Vagina (tissue), 2 donors: ENCODE measurements at regions not wholly inside any gene's neighbourhood (a gene's known extent, or its start where the extent isn't known, plus 50 kb on each side); places are given as distances from the start of the nearest gene placed in this dataset.
A peak's percentile ranks its signal among the peaks of the same experiment; 100 is the strongest.

ENCODE experiments used
- DNase-seq, 2 donors: peaks; one replicate each; pipeline ENCODE4 v3.0.0-alpha.2; 2017; ENCODE audit errors: extremely low spot score in 2 of 2
- H3K27ac ChIP-seq: fragments of 200-600 bp; sonication (generic); one replicate; pipeline ENCODE4 v1.5.1; 2019
- H3K27me3 ChIP-seq: fragments of 200-600 bp; sonication (generic); one replicate; pipeline ENCODE4 v1.5.1; 2019
- H3K36me3 ChIP-seq, 2 donors: fragments of 200-600 bp; sonication (generic); one replicate each; pipeline ENCODE4 v1.5.1; 2017 to 2019
- H3K4me1 ChIP-seq: fragments of 200-600 bp; sonication (generic); one replicate; pipeline ENCODE4 v1.5.1; 2019
- H3K4me3 ChIP-seq, 2 donors: fragments of 200-600 bp; sonication (generic); 1 replicate in 1 of 2; 2 replicates in 1 of 2; pipeline ENCODE4 v1.5.1; 2016 to 2019
- H3K9me3 ChIP-seq: fragments of 200-600 bp; sonication (generic); one replicate; pipeline ENCODE4 v1.5.1; 2019
- POLR2A ChIP-seq, 2 donors: fragments of 450-650 bp; IDR thresholded peaks; one replicate each; pipeline ENCODE4 v1.6.1; 2017; ENCODE audit warnings: antibody characterized with exemption in 2 of 2, mild to moderate bottlenecking in 2 of 2, moderate library complexity in 2 of 2
- POLR2AphosphoS5 ChIP-seq, 2 donors: sonication (generic); formaldehyde crosslinking; IDR thresholded peaks; one replicate each; pipeline ENCODE4 v1.9.0; 2017; ENCODE audit warnings: antibody characterized with exemption in 2 of 2, mild to moderate bottlenecking in 2 of 2, low read depth in 1 of 2; ENCODE audit not compliant: insufficient read depth in 1 of 2
- intact Hi-C: fragments of 100-400 bp; cut with DNase I; formaldehyde crosslinking; loops from one replicate; pipeline ENCODE4 v1.15.1; 2023
- TF ChIP-seq, protein P1 (sequence below), 3 experiments: fragments of 450-650 bp in 2 of 3; fragments of 200-600 bp in 1 of 3; sonication (generic) in 1 of 3; IDR thresholded peaks; one replicate each; pipeline ENCODE4 v1.5.1; 2017 to 2019; ENCODE audit warnings: antibody characterized with exemption in 3 of 3, mild to moderate bottlenecking in 2 of 3, moderate library complexity in 2 of 3

DNA sequence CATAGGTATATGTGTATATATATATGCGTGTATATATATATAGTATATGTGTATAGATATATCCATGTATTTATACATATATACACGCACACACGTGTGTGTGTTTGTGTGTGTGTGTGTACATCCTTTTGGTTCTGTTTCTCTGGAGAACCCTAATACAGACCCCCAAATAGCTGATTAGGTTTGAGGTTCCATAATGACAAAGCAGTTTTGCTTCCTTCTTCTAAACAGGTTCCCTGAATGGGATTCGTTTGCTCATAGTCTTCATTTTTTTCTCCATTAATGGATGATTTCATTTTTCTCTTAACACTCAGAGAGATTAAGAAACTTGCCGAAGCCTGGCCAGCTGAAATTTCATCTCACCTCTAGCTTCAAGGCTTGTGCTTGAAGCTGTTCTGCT, 234.0 kb upstream of the BCOR start:
- Histone ChIP-seq H3K36me3 (no peaks in the 10 kb centered on the region), H3K4me1 (no peaks in the 10 kb centered on the region), H3K9me3 (no peaks in the 10 kb centered on the region), H3K27me3 (no peaks in the 10 kb centered on the region), H3K27ac (no peak overlapping the region), H3K4me3 (no peak overlapping the region)
- TF ChIP-seq POLR2AphosphoS5 (IDR thresholded peaks at IDR 0.05; ENCODE audit: insufficient read depth in 1 of 2, low read depth in 1 of 2) (no peak), POLR2A (IDR thresholded peaks at IDR 0.05) (no peak)
- TF ChIP-seq, protein P1, sequence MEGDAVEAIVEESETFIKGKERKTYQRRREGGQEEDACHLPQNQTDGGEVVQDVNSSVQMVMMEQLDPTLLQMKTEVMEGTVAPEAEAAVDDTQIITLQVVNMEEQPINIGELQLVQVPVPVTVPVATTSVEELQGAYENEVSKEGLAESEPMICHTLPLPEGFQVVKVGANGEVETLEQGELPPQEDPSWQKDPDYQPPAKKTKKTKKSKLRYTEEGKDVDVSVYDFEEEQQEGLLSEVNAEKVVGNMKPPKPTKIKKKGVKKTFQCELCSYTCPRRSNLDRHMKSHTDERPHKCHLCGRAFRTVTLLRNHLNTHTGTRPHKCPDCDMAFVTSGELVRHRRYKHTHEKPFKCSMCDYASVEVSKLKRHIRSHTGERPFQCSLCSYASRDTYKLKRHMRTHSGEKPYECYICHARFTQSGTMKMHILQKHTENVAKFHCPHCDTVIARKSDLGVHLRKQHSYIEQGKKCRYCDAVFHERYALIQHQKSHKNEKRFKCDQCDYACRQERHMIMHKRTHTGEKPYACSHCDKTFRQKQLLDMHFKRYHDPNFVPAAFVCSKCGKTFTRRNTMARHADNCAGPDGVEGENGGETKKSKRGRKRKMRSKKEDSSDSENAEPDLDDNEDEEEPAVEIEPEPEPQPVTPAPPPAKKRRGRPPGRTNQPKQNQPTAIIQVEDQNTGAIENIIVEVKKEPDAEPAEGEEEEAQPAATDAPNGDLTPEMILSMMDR (IDR thresholded peaks at IDR 0.05), result no peak
- intact Hi-C loops, result no loop called here
- no peak for DNase-seq

DNA sequence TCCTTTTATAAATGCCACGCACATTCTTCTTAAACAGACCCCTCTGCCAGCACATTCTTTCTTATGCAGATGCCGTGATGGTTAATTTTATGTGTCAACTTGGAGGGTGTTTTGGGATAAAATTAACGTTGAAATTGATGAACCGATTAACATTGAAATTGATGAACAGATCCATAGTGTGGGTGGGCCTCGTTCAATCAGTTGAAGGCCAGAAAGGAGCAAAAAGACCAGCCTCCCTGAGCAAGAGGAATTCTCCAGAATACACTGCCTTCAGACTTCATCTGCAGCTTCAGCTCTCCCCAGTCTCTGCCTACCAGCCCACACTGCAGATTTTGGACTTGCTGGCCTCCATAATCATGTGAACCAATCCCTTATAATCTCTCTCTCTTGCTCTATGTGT, 233.6 kb upstream of the BCOR start:
- no peaks in the 10 kb centered on the region for H3K36me3 ChIP-seq
- no peak overlapping the region for H3K27ac ChIP-seq
- H3K27me3 ChIP-seq, result no peaks in the 10 kb centered on the region
- TF ChIP-seq POLR2AphosphoS5 (IDR thresholded peaks at IDR 0.05; ENCODE audit: insufficient read depth in 1 of 2, low read depth in 1 of 2) (no peak), POLR2A (IDR thresholded peaks at IDR 0.05) (no peak)
- TF ChIP-seq, protein P1 (IDR thresholded peaks at IDR 0.05), result no peak
- H3K4me3 ChIP-seq, result no peak overlapping the region
- intact Hi-C loops, result no loop called here
- no peaks in the 10 kb centered on the region for H3K4me1 ChIP-seq
- no peaks in the 10 kb centered on the region for H3K9me3 ChIP-seq
- DNase-seq, result no peak

DNA sequence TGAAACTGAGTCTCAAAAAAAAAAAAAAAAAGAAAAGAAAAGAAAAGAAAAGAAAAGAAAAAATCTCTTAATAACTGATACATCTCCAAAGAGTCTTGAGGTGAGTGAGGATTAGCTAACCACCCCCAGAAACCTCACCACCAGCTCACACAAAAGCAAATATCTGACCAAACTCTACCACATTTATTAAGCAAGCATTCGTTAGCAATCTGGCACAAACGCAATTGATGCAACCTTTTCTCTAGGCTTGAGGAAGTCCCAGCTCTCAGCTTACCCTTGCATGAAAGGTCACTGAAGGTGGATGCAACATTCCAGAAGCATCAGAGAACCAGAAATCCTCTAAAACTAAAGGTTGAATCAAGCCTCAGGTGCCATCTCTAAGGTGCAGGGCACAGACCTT, 231.9 kb upstream of the BCOR start:
- H3K4me3 ChIP-seq, result no peak overlapping the region
- no peaks in the 10 kb centered on the region for H3K36me3 ChIP-seq
- TF ChIP-seq POLR2A (IDR thresholded peaks at IDR 0.05), result no peak
- H3K27ac ChIP-seq, result no peak overlapping the region
- no peaks in the 10 kb centered on the region for H3K4me1 ChIP-seq
- no peaks in the 10 kb centered on the region for H3K9me3 ChIP-seq
- intact Hi-C loops, result no loop called here
- DNase-seq, result no peak
- H3K27me3 ChIP-seq, result no peaks in the 10 kb centered on the region

DNA sequence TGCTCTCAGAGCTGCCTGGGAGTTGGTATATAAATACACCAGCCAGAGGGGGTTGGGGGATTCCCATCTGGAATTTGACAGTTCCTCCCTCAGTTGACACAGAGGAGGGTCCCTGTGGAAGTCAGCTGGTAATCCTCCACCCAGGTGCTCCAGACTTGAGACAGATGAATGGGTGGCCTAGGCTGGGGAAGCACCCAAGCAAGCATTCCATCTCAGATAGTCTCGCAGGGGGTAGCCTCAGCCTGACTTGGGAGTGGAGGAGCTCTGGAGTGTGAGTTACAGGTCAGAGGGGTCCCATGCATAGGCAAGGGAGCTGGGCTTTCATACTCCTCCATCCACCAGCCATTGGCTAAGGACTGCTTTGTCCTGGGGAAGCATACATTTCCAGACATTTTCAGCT, 229.3 kb upstream of the BCOR start:
- no peaks in the 10 kb centered on the region for H3K9me3 ChIP-seq
- no peaks in the 10 kb centered on the region for H3K4me1 ChIP-seq
- H3K36me3 ChIP-seq, result no peaks in the 10 kb centered on the region
- TF ChIP-seq, protein P1 (IDR thresholded peaks at IDR 0.05), result no peak
- H3K27ac ChIP-seq, result no peak overlapping the region
- DNase-seq, result peak; percentile 55 to 65
- no peaks in the 10 kb centered on the region for H3K27me3 ChIP-seq
- H3K4me3 ChIP-seq, result no peak overlapping the region
- intact Hi-C loops, result no loop called here

DNA sequence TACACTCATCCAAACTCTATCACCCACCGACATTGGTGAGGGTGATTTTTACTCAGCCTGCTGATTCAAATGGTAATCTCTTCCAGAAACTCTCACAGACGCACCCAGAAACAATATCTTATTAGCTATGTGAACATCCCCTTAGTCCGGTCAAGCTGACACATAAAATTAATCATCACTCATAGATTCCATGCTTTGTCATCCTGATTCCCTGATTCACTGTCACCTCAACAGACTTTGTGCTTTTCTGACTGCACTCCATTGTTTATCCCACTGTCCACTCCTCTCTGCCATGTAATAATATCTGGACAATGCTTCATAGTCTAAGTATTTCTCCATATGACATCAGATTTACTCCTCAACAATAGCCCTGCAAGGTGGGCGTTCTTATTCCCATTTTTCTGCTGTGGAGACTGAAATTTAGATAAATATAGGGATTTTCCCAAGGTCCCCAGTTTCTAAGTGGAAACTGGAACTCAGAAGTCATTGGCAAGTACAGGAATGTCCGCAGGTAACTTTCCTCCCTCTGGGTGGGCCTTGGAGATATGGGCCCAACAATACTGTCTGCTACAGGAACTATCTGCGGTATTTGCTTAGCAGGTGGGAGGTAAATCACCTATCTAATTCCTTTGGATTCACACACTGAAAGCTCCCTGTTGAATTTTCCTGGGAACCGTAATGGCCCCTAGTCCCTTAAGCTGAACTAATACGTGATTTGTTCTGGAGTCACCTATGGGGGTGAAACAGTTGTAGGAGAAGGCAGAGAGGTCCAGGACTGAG, 228.6 kb upstream of the BCOR start:
- H3K27me3 ChIP-seq, result no peaks in the 10 kb centered on the region
- intact Hi-C loops, result no loop called here

More for the DNA sequence above, 228.6 kb upstream of the BCOR start:
- DNase-seq, result peak; percentile 12 to 42
- no peak overlapping the region for H3K4me3 ChIP-seq
- H3K9me3 ChIP-seq, result no peaks in the 10 kb centered on the region
- H3K4me1 ChIP-seq, result no peaks in the 10 kb centered on the region
- TF ChIP-seq POLR2AphosphoS5 (IDR thresholded peaks at IDR 0.05; ENCODE audit: insufficient read depth in 1 of 2, low read depth in 1 of 2) (no peak), POLR2A (IDR thresholded peaks at IDR 0.05) (no peak)
- TF ChIP-seq, protein P1 (IDR thresholded peaks at IDR 0.05), result no peak
- H3K27ac ChIP-seq, result no peak overlapping the region
- no peaks in the 10 kb centered on the region for H3K36me3 ChIP-seq
